ENCODE measurements at regions not wholly inside any gene's neighbourhood (a gene's known extent, or its start where the extent isn't known, plus 50 kb on each side); places are given as distances from the start of the nearest gene placed in this dataset.

GRCh38 chr10:61138708-61139591 is 195.0 kb upstream of the RHOBTB1 start:
- no peak for DNase-seq

GRCh38 chr10:61136139-61136538 is 192.2 kb upstream of the RHOBTB1 start:
- no peak for DNase-seq

- DNase-seq, result no peak
These were observed 191.3 kb upstream of the RHOBTB1 start for GRCh38 chr10:61135276-61135721.

- no peak for DNase-seq
These were observed 186.4 kb upstream of the RHOBTB1 start for GRCh38 chr10:61130366-61130765.

GRCh38 chr10:61128196-61128595 is 184.2 kb upstream of the RHOBTB1 start:
- no peak for DNase-seq

- DNase-seq, result no peak
These were observed 181.7 kb upstream of the RHOBTB1 start for GRCh38 chr10:61125560-61126170.

- no peak for DNase-seq
These were observed 181.0 kb upstream of the RHOBTB1 start for GRCh38 chr10:61124756-61125530.

- DNase-seq, result peak; percentile 46
These were observed 176.8 kb upstream of the RHOBTB1 start for GRCh38 chr10:61120805-61121204.

GRCh38 chr10:61119573-61119972 is 175.6 kb upstream of the RHOBTB1 start:
- no peak for DNase-seq

GRCh38 chr10:61115897-61116296 is 171.9 kb upstream of the RHOBTB1 start:
- DNase-seq, result no peak

GRCh38 chr10:61112771-61113170 is 168.8 kb upstream of the RHOBTB1 start:
- DNase-seq, result no peak

GRCh38 chr10:61110936-61111335 is 167.0 kb upstream of the RHOBTB1 start:
- DNase-seq, result no peak

GRCh38 chr10:61110188-61110844 is 166.3 kb upstream of the RHOBTB1 start:
- DNase-seq, result no peak

GRCh38 chr10:61108915-61109314 is 164.9 kb upstream of the RHOBTB1 start:
- peak; percentile 28 for DNase-seq

- DNase-seq, result no peak
These were observed 156.9 kb upstream of the RHOBTB1 start for GRCh38 chr10:61100887-61101286.

GRCh38 chr10:61099756-61100155 is 155.8 kb upstream of the RHOBTB1 start:
- DNase-seq, result no peak

- no peak for DNase-seq
These were observed 155.0 kb upstream of the RHOBTB1 start for GRCh38 chr10:61098966-61099365.

GRCh38 chr10:61097026-61097425 is 153.0 kb upstream of the RHOBTB1 start:
- peak; percentile 64 for DNase-seq

GRCh38 chr10:61096056-61096455 is 152.1 kb upstream of the RHOBTB1 start:
- DNase-seq, result no peak

GRCh38 chr10:61091531-61091930 is 147.5 kb upstream of the RHOBTB1 start:
- no peak for DNase-seq

GRCh38 chr10:61089251-61089650 is 145.3 kb upstream of the RHOBTB1 start:
- no peak for DNase-seq

GRCh38 chr10:61084493-61084892 is 140.5 kb upstream of the RHOBTB1 start:
- no peak for DNase-seq

GRCh38 chr10:61081301-61081700 is 137.3 kb upstream of the RHOBTB1 start:
- no peak for DNase-seq

Measured in OCI-M1 (cell line).